ENCODE measurements at regions not wholly inside any gene's neighbourhood (a gene's known extent, or its start where the extent isn't known, plus 50 kb on each side); places are given as distances from the start of the nearest gene placed in this dataset.
"Not testable (repeated sequence)": the region's sequence is repeated elsewhere in the genome, so short reads cannot be mapped to it uniquely, and the experiment has no call there.

GRCh38 chr10:42304341-42304740 lies 334.0 kb downstream of the ZNF33B start:
- Mint-ChIP-seq H3K4me1 (no peaks in the 10 kb centered on the region), H3K27me3 (ENCODE audit: low read depth in 3 of 3) (peaks cover 2 to 3% (median 2%) of the 10 kb centered on the region in 3 donors), H3K36me3 (peaks cover 70 to 75% (median 74%) of the 10 kb centered on the region in 3 donors), H3K27ac (no peak overlapping the region), H3K9me3 (peaks cover 66 to 97% (median 97%) of the 10 kb centered on the region in 6 donors), H3K4me3 (no peak overlapping the region)
- no peak for DNase-seq

- not testable (repeated sequence) for H3K4me3 Mint-ChIP-seq; DNase-seq; H3K4me1 Mint-ChIP-seq; H3K36me3 Mint-ChIP-seq; H3K27me3 Mint-ChIP-seq (ENCODE audit: low read depth in 3 of 3); H3K27ac Mint-ChIP-seq
- peaks cover 0 to 13% (median 7%) of the 10 kb centered on the region in 6 donors for H3K9me3 Mint-ChIP-seq
These were observed 356.5 kb downstream of the ZNF33B start for GRCh38 chr10:42281896-42282295.

- not testable (repeated sequence) for H3K4me3 Mint-ChIP-seq; H3K4me1 Mint-ChIP-seq; H3K27ac Mint-ChIP-seq; DNase-seq; H3K36me3 Mint-ChIP-seq; H3K27me3 Mint-ChIP-seq (ENCODE audit: low read depth in 3 of 3)
- peaks cover 6 to 21% (median 8%) of the 10 kb centered on the region in 6 donors for H3K9me3 Mint-ChIP-seq
These were observed 368.6 kb downstream of the ZNF33B start for GRCh38 chr10:42269788-42270187.

GRCh38 chr10:42263259-42263658 lies 375.1 kb downstream of the ZNF33B start:
- H3K9me3 Mint-ChIP-seq: peaks cover 8 to 28% (median 21%) of the 10 kb centered on the region in 6 donors
- not testable (repeated sequence) for H3K36me3 Mint-ChIP-seq; H3K4me1 Mint-ChIP-seq; H3K4me3 Mint-ChIP-seq; DNase-seq; H3K27ac Mint-ChIP-seq; H3K27me3 Mint-ChIP-seq (ENCODE audit: low read depth in 3 of 3)

GRCh38 chr10:42243002-42243401 lies 395.4 kb downstream of the ZNF33B start:
- peaks cover 4 to 15% of the 10 kb centered on the region in 2 donors for H3K4me1 Mint-ChIP-seq
- H3K4me3 Mint-ChIP-seq: not testable (repeated sequence)

GRCh38 chr10:42242135-42242805 lies 396.1 kb downstream of the ZNF33B start:
- H3K4me1 Mint-ChIP-seq: peaks cover 4 to 15% of the 10 kb centered on the region in 2 donors
- H3K27ac Mint-ChIP-seq: no peak overlapping the region
- peaks cover 4 to 35% (median 16%) of the 10 kb centered on the region in 6 donors for H3K9me3 Mint-ChIP-seq
- no peak for DNase-seq
- H3K27me3 Mint-ChIP-seq (ENCODE audit: low read depth in 3 of 3): peaks cover 0 to 3% (median 0%) of the 10 kb centered on the region in 3 donors
- peaks cover 0 to 8% (median 3%) of the 10 kb centered on the region in 3 donors for H3K36me3 Mint-ChIP-seq
- H3K4me3 Mint-ChIP-seq: peak overlapping the region in 1 of 5 donors; percentile 55

More at GRCh38 chr10:42243002-42243401, 395.4 kb downstream of the ZNF33B start:
- H3K27ac Mint-ChIP-seq; H3K36me3 Mint-ChIP-seq; H3K27me3 Mint-ChIP-seq (ENCODE audit: low read depth in 3 of 3); DNase-seq: not testable (repeated sequence)
- peaks cover 4 to 38% (median 15%) of the 10 kb centered on the region in 6 donors for H3K9me3 Mint-ChIP-seq

- DNase-seq; H3K4me1 Mint-ChIP-seq; H3K4me3 Mint-ChIP-seq; H3K27ac Mint-ChIP-seq; H3K27me3 Mint-ChIP-seq (ENCODE audit: low read depth in 3 of 3); H3K36me3 Mint-ChIP-seq: not testable (repeated sequence)
- peaks cover 0 to 16% (median 2%) of the 10 kb centered on the region in 6 donors for H3K9me3 Mint-ChIP-seq
These were observed 402.0 kb downstream of the ZNF33B start for GRCh38 chr10:42236401-42236800.

GRCh38 chr10:42235736-42236135 lies 402.6 kb downstream of the ZNF33B start:
- H3K27me3 Mint-ChIP-seq (ENCODE audit: low read depth in 3 of 3); H3K36me3 Mint-ChIP-seq; H3K4me1 Mint-ChIP-seq: not testable (repeated sequence)

GRCh38 chr10:42235241-42235640 lies 403.1 kb downstream of the ZNF33B start:
- H3K4me3 Mint-ChIP-seq; DNase-seq; H3K27me3 Mint-ChIP-seq (ENCODE audit: low read depth in 3 of 3); H3K27ac Mint-ChIP-seq; H3K36me3 Mint-ChIP-seq; H3K4me1 Mint-ChIP-seq: not testable (repeated sequence)
- H3K9me3 Mint-ChIP-seq: peaks cover 3 to 17% (median 6%) of the 10 kb centered on the region in 6 donors

More at GRCh38 chr10:42235736-42236135, 402.6 kb downstream of the ZNF33B start:
- not testable (repeated sequence) for H3K27ac Mint-ChIP-seq, H3K4me3 Mint-ChIP-seq, DNase-seq
- peaks cover under 1 to 14% (median 4%) of the 10 kb centered on the region in 6 donors for H3K9me3 Mint-ChIP-seq

GRCh38 chr10:42234506-42234905 lies 403.9 kb downstream of the ZNF33B start:
- not testable (repeated sequence) for H3K27ac Mint-ChIP-seq; DNase-seq; H3K4me1 Mint-ChIP-seq; H3K4me3 Mint-ChIP-seq; H3K36me3 Mint-ChIP-seq; H3K27me3 Mint-ChIP-seq (ENCODE audit: low read depth in 3 of 3)
- H3K9me3 Mint-ChIP-seq: peaks cover 3 to 17% (median 6%) of the 10 kb centered on the region in 6 donors

- H3K27me3 Mint-ChIP-seq (ENCODE audit: low read depth in 3 of 3); H3K27ac Mint-ChIP-seq; H3K4me3 Mint-ChIP-seq; H3K36me3 Mint-ChIP-seq; DNase-seq; H3K4me1 Mint-ChIP-seq: not testable (repeated sequence)
- H3K9me3 Mint-ChIP-seq: peaks cover 3 to 16% (median 7%) of the 10 kb centered on the region in 6 donors
These were observed 404.7 kb downstream of the ZNF33B start for GRCh38 chr10:42233461-42234206.

GRCh38 chr10:42232955-42233354 lies 405.4 kb downstream of the ZNF33B start:
- H3K9me3 Mint-ChIP-seq: peaks cover 6 to 21% (median 13%) of the 10 kb centered on the region in 6 donors
- not testable (repeated sequence) for H3K4me3 Mint-ChIP-seq; H3K36me3 Mint-ChIP-seq; H3K27me3 Mint-ChIP-seq (ENCODE audit: low read depth in 3 of 3); H3K4me1 Mint-ChIP-seq; H3K27ac Mint-ChIP-seq; DNase-seq

GRCh38 chr10:42230812-42231211 lies 407.6 kb downstream of the ZNF33B start:
- H3K4me1 Mint-ChIP-seq; H3K27ac Mint-ChIP-seq; DNase-seq; H3K27me3 Mint-ChIP-seq (ENCODE audit: low read depth in 3 of 3); H3K4me3 Mint-ChIP-seq: not testable (repeated sequence)
- peaks cover 11 to 28% (median 12%) of the 10 kb centered on the region in 3 donors for H3K36me3 Mint-ChIP-seq
- peaks cover 5 to 42% (median 31%) of the 10 kb centered on the region in 6 donors for H3K9me3 Mint-ChIP-seq

- H3K27me3 Mint-ChIP-seq (ENCODE audit: low read depth in 3 of 3); H3K4me1 Mint-ChIP-seq; H3K27ac Mint-ChIP-seq; H3K4me3 Mint-ChIP-seq; DNase-seq: not testable (repeated sequence)
- peaks cover 5 to 44% (median 31%) of the 10 kb centered on the region in 6 donors for H3K9me3 Mint-ChIP-seq
- H3K36me3 Mint-ChIP-seq: peaks cover 11 to 28% (median 12%) of the 10 kb centered on the region in 3 donors
These were observed 408.3 kb downstream of the ZNF33B start for GRCh38 chr10:42230115-42230514.

All from immature natural killer cell (primary cell).